ENCODE measurements at regions not wholly inside any gene's neighbourhood (a gene's known extent, or its start where the extent isn't known, plus 50 kb on each side); places are given as distances from the start of the nearest gene placed in this dataset.

GRCh38 chr4:18670034-18670433, 648.5 kb upstream of the LCORL start:
- POLR2A ChIA-PET, result no interaction called here
- BruUV-seq (replicated peaks), result no TSS peak

GRCh38 chr4:18669390-18669789, 647.8 kb upstream of the LCORL start:
- intact Hi-C loops (cut with micrococcal nuclease; ENCODE audit: unreplicated experiment), result no loop called here
- POLR2A ChIA-PET, result no interaction called here
- BruUV-seq (replicated peaks), result no TSS peak

More at GRCh38 chr4:18670034-18670433, 648.5 kb upstream of the LCORL start:
- no peaks in the 10 kb centered on the region for H3K27me3 ChIP-seq (ENCODE audit: control insufficient read depth, insufficient read depth, low read length)
- CTCF ChIA-PET, result no interaction called here
- no peak for ATAC-seq
- no peak overlapping the region for H3K27ac ChIP-seq (ENCODE audit: low read length)
- TF ChIP-seq POLR2AphosphoS5 (IDR thresholded peaks at IDR 0.05; ENCODE audit: low read depth, low read length), result no peak
- TF ChIP-seq CTCF (IDR thresholded peaks at IDR 0.05), result no peak
- no peak for TF ChIP-seq TCF7L2 (IDR thresholded peaks at IDR 0.05; ENCODE audit: low read depth, low read length)
- no peak for TF ChIP-seq SIN3A (IDR thresholded peaks at IDR 0.05; ENCODE audit: borderline replicate concordance, insufficient read depth, low read depth, low read length)
- TF ChIP-seq REST (IDR thresholded peaks at IDR 0.05; ENCODE audit: insufficient read depth in 1 of 2, low read depth in 2 of 2, low read length in 1 of 2), result no peak
- no peaks in the 10 kb centered on the region for H3K4me1 ChIP-seq (ENCODE audit: control insufficient read depth, insufficient read depth, low read length)
- intact Hi-C loops (cut with micrococcal nuclease; ENCODE audit: unreplicated experiment) (no loop called here), in situ Hi-C loops (cut with HindIII; ENCODE audit: low pct_unique_long_range_greater_than_20kb, low sequenced_read_pairs) (no loop called here)
- no peak for DNase-seq (ENCODE audit: low read depth, low spot score)
- no peaks in the 10 kb centered on the region for H3K9me3 ChIP-seq (ENCODE audit: control insufficient read depth, insufficient read depth, low read depth, low read length)
- no peaks in the 10 kb centered on the region for H3K36me3 ChIP-seq (ENCODE audit: control insufficient read depth, insufficient read depth, low read length)
- H3K4me3 ChIP-seq (ENCODE audit: low read depth in 2 of 2, low read length in 2 of 2), result no peak overlapping the region

More at GRCh38 chr4:18669390-18669789, 647.8 kb upstream of the LCORL start:
- Histone ChIP-seq H3K4me3 (ENCODE audit: low read depth in 2 of 2, low read length in 2 of 2) (no peak overlapping the region), H3K27ac (ENCODE audit: low read length) (no peak overlapping the region), H3K4me1 (ENCODE audit: control insufficient read depth, insufficient read depth, low read length) (no peaks in the 10 kb centered on the region), H3K27me3 (ENCODE audit: control insufficient read depth, insufficient read depth, low read length) (no peaks in the 10 kb centered on the region), H3K9me3 (ENCODE audit: control insufficient read depth, insufficient read depth, low read depth, low read length) (no peaks in the 10 kb centered on the region), H3K36me3 (ENCODE audit: control insufficient read depth, insufficient read depth, low read length) (no peaks in the 10 kb centered on the region)
- DNase-seq (ENCODE audit: low read depth, low spot score), result no peak
- TF ChIP-seq REST (IDR thresholded peaks at IDR 0.05; ENCODE audit: insufficient read depth in 1 of 2, low read depth in 2 of 2, low read length in 1 of 2) (no peak), CTCF (IDR thresholded peaks at IDR 0.05) (no peak), TCF7L2 (IDR thresholded peaks at IDR 0.05; ENCODE audit: low read depth, low read length) (no peak), SIN3A (IDR thresholded peaks at IDR 0.05; ENCODE audit: borderline replicate concordance, insufficient read depth, low read depth, low read length) (no peak)
- CTCF ChIA-PET, result no interaction called here
- in situ Hi-C loops (cut with HindIII; ENCODE audit: low pct_unique_long_range_greater_than_20kb, low sequenced_read_pairs), result no loop called here
- no peak for ATAC-seq

All from Panc1 (cell line).